SK-N-MC (cell line): ENCODE measurements at regions not wholly inside any gene's neighbourhood (a gene's known extent, or its start where the extent isn't known, plus 50 kb on each side); places are given as distances from the start of the nearest gene placed in this dataset.

Source experiments
- DNase-seq: peaks from one replicate; pipeline ENCODE4 v3.0.0-alpha.2; 2011; ENCODE audit warnings: low read depth, low spot score
- H3K27ac ChIP-seq: fragments of 200-600 bp; sonication (generic); 2 replicates; pipeline ENCODE4 v1.5.1; 2016; ENCODE audit warnings: mixed run types
- H3K36me3 ChIP-seq: fragments of 200-600 bp; sonication (generic); 2 replicates; pipeline ENCODE4 v1.6.1; 2017; ENCODE audit warnings: antibody characterized with exemption, low read length, mixed read lengths; ENCODE audit not compliant: insufficient read depth
- H3K4me3 ChIP-seq: fragments of 200-600 bp; sonication (generic); 2 replicates; pipeline ENCODE4 v1.5.1; 2016
- H3K9ac ChIP-seq: fragments of 200-600 bp; sonication (generic); 2 replicates; pipeline ENCODE4 v1.8.0; 2017; ENCODE audit warnings: mixed run types, mixed read lengths; ENCODE audit not compliant: insufficient read length
- H3K9me3 ChIP-seq: fragments of 200-600 bp; sonication (generic); 2 replicates; pipeline ENCODE4 v1.6.1; 2017; ENCODE audit warnings: low read depth, mild to moderate bottlenecking, antibody characterized with exemption, low read length, moderate library complexity, mixed read lengths
- EZH2 ChIP-seq: fragments of 200-600 bp; sonication (generic); IDR thresholded peaks from one replicate; pipeline ENCODE4 v1.6.1; 2017; ENCODE audit warnings: antibody characterized with exemption
- FOXP2 ChIP-seq: optimal IDR thresholded peaks from 2 replicates; pipeline ENCODE3; 2011; ENCODE audit warnings: mild to moderate bottlenecking, moderate library complexity; ENCODE audit not compliant: insufficient read depth; ENCODE audit errors: extremely low read length, control extremely low read depth
- POLR2AphosphoS5 ChIP-seq: IDR thresholded peaks from 2 replicates; pipeline ENCODE4 v1.6.1; 2012; ENCODE audit warnings: mild to moderate bottlenecking, low read depth, low read length, borderline replicate concordance

- Histone ChIP-seq H3K9ac (no peak overlapping the region), H3K36me3 (no peaks in the 10 kb centered on the region), H3K9me3 (no peaks in the 10 kb centered on the region), H3K4me3 (no peak overlapping the region), H3K27ac (no peak overlapping the region)
- DNase-seq = no peak
- TF ChIP-seq FOXP2 (no peak), POLR2AphosphoS5 (no peak), EZH2 (no peak)
Observed at GRCh38 chr2:74764429-74765272, 69.3 kb upstream of the HK2 start.

- H3K4me3 ChIP-seq = no peak overlapping the region
- TF ChIP-seq POLR2AphosphoS5 (no peak), EZH2 (no peak), FOXP2 (no peak)
- no peak for DNase-seq
Observed at GRCh38 chr2:74766780-74767179, 67.1 kb upstream of the HK2 start.

GRCh38 chr2:74767618-74768017, 66.3 kb upstream of the HK2 start:
- no peak overlapping the region for H3K27ac ChIP-seq

More at GRCh38 chr2:74766780-74767179, 67.1 kb upstream of the HK2 start:
- H3K27ac ChIP-seq = no peak overlapping the region
- H3K9me3 ChIP-seq = no peaks in the 10 kb centered on the region
- no peak overlapping the region for H3K9ac ChIP-seq
- no peaks in the 10 kb centered on the region for H3K36me3 ChIP-seq

GRCh38 chr2:74768401-74768914, 65.5 kb upstream of the HK2 start:
- H3K4me3 ChIP-seq = no peak overlapping the region
- no peak overlapping the region for H3K27ac ChIP-seq
- TF ChIP-seq EZH2 (no peak), FOXP2 (no peak), POLR2AphosphoS5 (no peak)

More at GRCh38 chr2:74767618-74768017, 66.3 kb upstream of the HK2 start:
- H3K9me3 ChIP-seq = no peaks in the 10 kb centered on the region
- no peak for DNase-seq
- no peak overlapping the region for H3K4me3 ChIP-seq
- TF ChIP-seq FOXP2 = no peak
- TF ChIP-seq POLR2AphosphoS5 = no peak
- no peak for TF ChIP-seq EZH2
- no peaks in the 10 kb centered on the region for H3K36me3 ChIP-seq
- H3K9ac ChIP-seq = no peak overlapping the region

GRCh38 chr2:74772046-74772445, 61.9 kb upstream of the HK2 start:
- Histone ChIP-seq H3K9me3 (no peaks in the 10 kb centered on the region), H3K36me3 (no peaks in the 10 kb centered on the region), H3K4me3 (no peak overlapping the region), H3K9ac (no peak overlapping the region), H3K27ac (no peak overlapping the region)
- no peak for TF ChIP-seq FOXP2
- TF ChIP-seq POLR2AphosphoS5 = no peak
- TF ChIP-seq EZH2 = no peak
- no peak for DNase-seq

More at GRCh38 chr2:74768401-74768914, 65.5 kb upstream of the HK2 start:
- H3K36me3 ChIP-seq = no peaks in the 10 kb centered on the region
- no peak for DNase-seq
- no peaks in the 10 kb centered on the region for H3K9me3 ChIP-seq
- H3K9ac ChIP-seq = no peak overlapping the region

GRCh38 chr2:74777161-74777900, 56.6 kb upstream of the HK2 start:
- no peak for DNase-seq
- TF ChIP-seq POLR2AphosphoS5 (no peak), FOXP2 (no peak), EZH2 (no peak)
- no peak overlapping the region for H3K4me3 ChIP-seq
- no peaks in the 10 kb centered on the region for H3K9me3 ChIP-seq
- no peaks in the 10 kb centered on the region for H3K36me3 ChIP-seq
- no peak overlapping the region for H3K27ac ChIP-seq
- H3K9ac ChIP-seq = no peak overlapping the region

- no peak for TF ChIP-seq POLR2AphosphoS5
- TF ChIP-seq EZH2 = no peak
- TF ChIP-seq FOXP2 = no peak
- Histone ChIP-seq H3K4me3 (no peak overlapping the region), H3K27ac (no peak overlapping the region), H3K36me3 (no peaks in the 10 kb centered on the region), H3K9ac (no peak overlapping the region), H3K9me3 (no peaks in the 10 kb centered on the region)
- DNase-seq = peak; percentile 20
Observed at GRCh38 chr2:74778381-74779264, 55.3 kb upstream of the HK2 start.

GRCh38 chr2:74779265-74779558, 54.7 kb upstream of the HK2 start:
- Histone ChIP-seq H3K4me3 (no peak overlapping the region), H3K9me3 (no peaks in the 10 kb centered on the region), H3K36me3 (no peaks in the 10 kb centered on the region), H3K9ac (no peak overlapping the region), H3K27ac (no peak overlapping the region)
- DNase-seq = no peak
- TF ChIP-seq EZH2 (no peak), POLR2AphosphoS5 (no peak), FOXP2 (no peak)
